ENCODE measurements at regions not wholly inside any gene's neighbourhood (a gene's known extent, or its start where the extent isn't known, plus 50 kb on each side); places are given as distances from the start of the nearest gene placed in this dataset.

DNA sequence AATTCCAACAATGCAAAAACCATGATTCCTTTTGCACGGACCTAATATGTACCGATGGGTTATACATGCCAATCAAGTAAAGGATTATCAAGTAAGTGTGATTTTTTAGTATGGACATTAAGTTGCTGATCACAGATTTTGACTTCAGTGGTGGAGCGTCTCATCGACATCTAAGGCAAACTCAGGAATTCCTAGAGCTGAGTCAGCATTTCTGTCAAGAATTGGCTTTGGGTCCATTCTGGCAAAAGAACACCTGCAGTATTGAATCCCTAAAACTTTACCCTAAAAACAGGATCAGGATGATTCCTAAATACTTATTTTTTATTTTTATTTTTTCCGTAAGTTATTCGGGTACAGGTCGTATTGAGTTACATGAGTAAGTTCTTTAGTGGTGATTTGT lies 83.6 kb downstream of the HPGD start:
- no peak overlapping the region for H3K18ac ChIP-seq (ENCODE audit: low read length)
- H3K4me2 ChIP-seq (ENCODE audit: insufficient read depth, low read length, poor library complexity, severe bottlenecking): no peak overlapping the region
- H4K91ac ChIP-seq (ENCODE audit: low read depth, low read length, poor library complexity): no peak overlapping the region
- WGBS, 2 donors (ENCODE audit: extremely low coverage in 2 of 2, insufficient read length in 2 of 2, insufficient replicate concordance in 1 of 2): no CpG with 5 or more reads among the region's 7 CpGs
- no peaks in the 10 kb centered on the region for H3K79me1 ChIP-seq (ENCODE audit: low read depth, low read length)
- H2BK15ac ChIP-seq (ENCODE audit: low read length): no peak overlapping the region
- no peak overlapping the region for H4K8ac ChIP-seq (ENCODE audit: low read depth, low read length)
- peaks cover 0 to 1% of the 10 kb centered on the region in 2 donors for H3K4me1 ChIP-seq (ENCODE audit: control insufficient read depth in 2 of 2, insufficient read depth in 1 of 2, low read depth in 1 of 2, low read length in 2 of 2)
- H3K23ac ChIP-seq (ENCODE audit: low read depth, low read length, poor library complexity): no peak overlapping the region
- DNase-seq (ENCODE audit: low spot score): no peak
- no peaks in the 10 kb centered on the region for H3K36me3 ChIP-seq (replicated peaks in 1 of 2; ENCODE audit: control insufficient read depth in 2 of 2, insufficient read depth in 2 of 2, low read length in 2 of 2)
- H3K27me3 ChIP-seq (ENCODE audit: control insufficient read depth in 3 of 3, insufficient read depth in 3 of 3, low read depth in 1 of 3, low read length in 3 of 3): no peaks in the 10 kb centered on the region
- H2AFZ ChIP-seq (ENCODE audit: low read length): no peak overlapping the region
- no peaks in the 10 kb centered on the region for H3K9me3 ChIP-seq (replicated peaks in 1 of 2; ENCODE audit: control insufficient read depth in 2 of 2, insufficient read depth in 1 of 2, low read depth in 1 of 2, low read length in 2 of 2)
- no peak overlapping the region for H2BK120ac ChIP-seq (ENCODE audit: low read depth, low read length)
- no peak overlapping the region for H2BK5ac ChIP-seq (ENCODE audit: low read length)
- no peak overlapping the region for H2AK5ac ChIP-seq (ENCODE audit: low read depth, low read length)
- H3K4ac ChIP-seq (ENCODE audit: low read length): no peak overlapping the region
- H3K9ac ChIP-seq (ENCODE audit: low read depth, low read length, poor library complexity): no peak overlapping the region
- no peak overlapping the region for H3K4me3 ChIP-seq (ENCODE audit: low read length in 2 of 2)
- H3K14ac ChIP-seq (ENCODE audit: low read length): no peak overlapping the region
- H3K27ac ChIP-seq (replicated peaks; ENCODE audit: low read length): no peak overlapping the region
- no peak overlapping the region for H2BK12ac ChIP-seq (ENCODE audit: low read length)

DNA sequence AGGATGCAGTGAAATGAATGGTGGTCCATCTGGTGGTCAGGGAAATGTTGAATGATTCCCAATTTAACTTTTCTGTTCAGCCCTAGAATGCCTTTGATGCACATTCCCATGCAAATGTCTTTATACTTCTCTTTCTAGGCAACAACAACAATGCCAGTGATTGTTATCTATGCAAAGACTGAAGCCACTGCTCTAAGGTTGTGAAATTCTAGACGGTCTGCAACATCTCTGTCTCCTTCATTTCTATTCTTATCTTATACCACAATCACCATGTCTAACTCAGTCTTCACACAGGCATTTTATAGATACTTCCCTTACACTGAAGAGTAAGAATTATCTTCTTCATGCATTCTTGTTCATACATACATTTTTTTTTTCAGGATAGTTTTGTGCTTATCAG lies 84.5 kb downstream of the HPGD start:
- H2BK5ac ChIP-seq (ENCODE audit: low read length): no peak overlapping the region
- no CpG with 5 or more reads among the region's 1 CpG for WGBS, 2 donors (ENCODE audit: extremely low coverage in 2 of 2, insufficient read length in 2 of 2, insufficient replicate concordance in 1 of 2)
- no peak overlapping the region for H3K4me2 ChIP-seq (ENCODE audit: insufficient read depth, low read length, poor library complexity, severe bottlenecking)
- H3K18ac ChIP-seq (ENCODE audit: low read length): no peak overlapping the region
- H3K9me3 ChIP-seq (replicated peaks in 1 of 2; ENCODE audit: control insufficient read depth in 2 of 2, insufficient read depth in 1 of 2, low read depth in 1 of 2, low read length in 2 of 2): no peaks in the 10 kb centered on the region
- no peak for DNase-seq (ENCODE audit: low spot score)
- no peak overlapping the region for H3K27ac ChIP-seq (replicated peaks; ENCODE audit: low read length)
- no peak overlapping the region for H2BK12ac ChIP-seq (ENCODE audit: low read length)
- no peaks in the 10 kb centered on the region for H3K79me1 ChIP-seq (ENCODE audit: low read depth, low read length)
- no peak overlapping the region for H2AK5ac ChIP-seq (ENCODE audit: low read depth, low read length)
- H3K36me3 ChIP-seq (replicated peaks in 1 of 2; ENCODE audit: control insufficient read depth in 2 of 2, insufficient read depth in 2 of 2, low read length in 2 of 2): no peaks in the 10 kb centered on the region
- peaks cover 0 to 1% of the 10 kb centered on the region in 2 donors for H3K4me1 ChIP-seq (ENCODE audit: control insufficient read depth in 2 of 2, insufficient read depth in 1 of 2, low read depth in 1 of 2, low read length in 2 of 2)
- no peak overlapping the region for H2AFZ ChIP-seq (ENCODE audit: low read length)
- H3K4ac ChIP-seq (ENCODE audit: low read length): no peak overlapping the region
- H3K23ac ChIP-seq (ENCODE audit: low read depth, low read length, poor library complexity): no peak overlapping the region
- H4K8ac ChIP-seq (ENCODE audit: low read depth, low read length): no peak overlapping the region
- no peak overlapping the region for H2BK15ac ChIP-seq (ENCODE audit: low read length)
- no peaks in the 10 kb centered on the region for H3K27me3 ChIP-seq (ENCODE audit: control insufficient read depth in 3 of 3, insufficient read depth in 3 of 3, low read depth in 1 of 3, low read length in 3 of 3)
- no peak overlapping the region for H3K9ac ChIP-seq (ENCODE audit: low read depth, low read length, poor library complexity)
- H3K4me3 ChIP-seq (ENCODE audit: low read length in 2 of 2): no peak overlapping the region
- H2BK120ac ChIP-seq (ENCODE audit: low read depth, low read length): no peak overlapping the region
- no peak overlapping the region for H4K91ac ChIP-seq (ENCODE audit: low read depth, low read length, poor library complexity)
- H3K14ac ChIP-seq (ENCODE audit: low read length): no peak overlapping the region

DNA sequence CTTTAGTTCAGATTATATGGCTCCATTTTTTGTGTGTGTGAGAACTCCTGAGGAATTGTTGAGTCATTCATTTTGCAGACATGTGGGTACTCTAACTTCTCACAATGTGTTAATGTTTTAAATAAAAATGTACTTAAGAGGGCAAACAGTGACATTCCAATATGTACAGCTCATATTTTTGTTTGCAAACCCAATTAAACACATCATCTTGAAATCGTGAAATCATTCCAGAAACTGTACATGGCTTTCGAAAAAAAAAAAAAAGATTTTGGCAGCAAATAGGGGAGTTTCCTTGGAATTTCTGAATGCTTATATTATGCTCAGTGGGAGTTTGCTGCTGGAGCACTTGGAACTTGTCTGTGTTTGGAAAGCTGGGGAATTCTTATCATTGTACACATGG lies 85.0 kb downstream of the HPGD start:
- Histone ChIP-seq H3K9me3 (replicated peaks in 1 of 2; ENCODE audit: control insufficient read depth in 2 of 2, insufficient read depth in 1 of 2, low read depth in 1 of 2, low read length in 2 of 2) (no peaks in the 10 kb centered on the region), H2AK5ac (ENCODE audit: low read depth, low read length) (no peak overlapping the region), H3K14ac (ENCODE audit: low read length) (no peak overlapping the region), H3K4ac (ENCODE audit: low read length) (no peak overlapping the region), H3K79me1 (ENCODE audit: low read depth, low read length) (no peaks in the 10 kb centered on the region), H3K23ac (ENCODE audit: low read depth, low read length, poor library complexity) (no peak overlapping the region), H2BK15ac (ENCODE audit: low read length) (no peak overlapping the region), H2AFZ (ENCODE audit: low read length) (no peak overlapping the region), H3K27me3 (ENCODE audit: control insufficient read depth in 3 of 3, insufficient read depth in 3 of 3, low read depth in 1 of 3, low read length in 3 of 3) (no peaks in the 10 kb centered on the region), H3K4me1 (ENCODE audit: control insufficient read depth in 2 of 2, insufficient read depth in 1 of 2, low read depth in 1 of 2, low read length in 2 of 2) (peaks cover 0 to 1% of the 10 kb centered on the region in 2 donors), H3K27ac (replicated peaks; ENCODE audit: low read length) (no peak overlapping the region), H3K4me2 (ENCODE audit: insufficient read depth, low read length, poor library complexity, severe bottlenecking) (no peak overlapping the region), H3K4me3 (ENCODE audit: low read length in 2 of 2) (no peak overlapping the region), H4K8ac (ENCODE audit: low read depth, low read length) (no peak overlapping the region), H3K36me3 (replicated peaks in 1 of 2; ENCODE audit: control insufficient read depth in 2 of 2, insufficient read depth in 2 of 2, low read length in 2 of 2) (no peaks in the 10 kb centered on the region), H4K91ac (ENCODE audit: low read depth, low read length, poor library complexity) (no peak overlapping the region), H3K9ac (ENCODE audit: low read depth, low read length, poor library complexity) (no peak overlapping the region), H3K18ac (ENCODE audit: low read length) (no peak overlapping the region), H2BK5ac (ENCODE audit: low read length) (no peak overlapping the region), H2BK120ac (ENCODE audit: low read depth, low read length) (no peak overlapping the region), H2BK12ac (ENCODE audit: low read length) (no peak overlapping the region)
- WGBS, 2 donors (ENCODE audit: extremely low coverage in 2 of 2, insufficient read length in 2 of 2, insufficient replicate concordance in 1 of 2): no CpG with 5 or more reads among the region's 2 CpGs
- no peak for DNase-seq (ENCODE audit: low spot score)

DNA sequence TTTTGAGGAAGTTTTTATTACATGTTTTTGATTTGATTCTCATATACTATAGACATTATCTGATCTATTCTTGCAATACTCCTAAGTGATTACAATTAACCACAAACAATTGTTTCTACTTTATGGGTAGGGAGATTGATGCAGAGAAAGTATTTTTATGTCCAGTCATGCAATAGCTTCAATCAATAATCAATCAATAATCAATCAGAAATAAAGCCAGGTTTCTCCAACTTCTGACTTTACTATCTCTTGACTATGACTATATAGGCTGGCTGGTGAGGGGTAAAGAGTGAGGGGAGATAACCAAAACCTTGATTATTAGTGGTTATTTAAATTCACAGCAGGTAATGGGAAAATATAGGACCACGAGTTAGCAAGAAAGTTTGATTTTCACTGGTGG lies 85.9 kb downstream of the HPGD start:
- Histone ChIP-seq H3K27ac (replicated peaks; ENCODE audit: low read length) (no peak overlapping the region), H3K23ac (ENCODE audit: low read depth, low read length, poor library complexity) (no peak overlapping the region), H3K14ac (ENCODE audit: low read length) (no peak overlapping the region), H3K9ac (ENCODE audit: low read depth, low read length, poor library complexity) (no peak overlapping the region), H3K36me3 (replicated peaks in 1 of 2; ENCODE audit: control insufficient read depth in 2 of 2, insufficient read depth in 2 of 2, low read length in 2 of 2) (no peaks in the 10 kb centered on the region), H3K79me1 (ENCODE audit: low read depth, low read length) (no peaks in the 10 kb centered on the region), H2BK12ac (ENCODE audit: low read length) (no peak overlapping the region), H3K27me3 (ENCODE audit: control insufficient read depth in 3 of 3, insufficient read depth in 3 of 3, low read depth in 1 of 3, low read length in 3 of 3) (no peaks in the 10 kb centered on the region), H3K9me3 (replicated peaks in 1 of 2; ENCODE audit: control insufficient read depth in 2 of 2, insufficient read depth in 1 of 2, low read depth in 1 of 2, low read length in 2 of 2) (no peaks in the 10 kb centered on the region), H3K4me1 (ENCODE audit: control insufficient read depth in 2 of 2, insufficient read depth in 1 of 2, low read depth in 1 of 2, low read length in 2 of 2) (peaks cover 0 to 1% of the 10 kb centered on the region in 2 donors), H2AK5ac (ENCODE audit: low read depth, low read length) (no peak overlapping the region), H3K4me2 (ENCODE audit: insufficient read depth, low read length, poor library complexity, severe bottlenecking) (no peak overlapping the region), H4K8ac (ENCODE audit: low read depth, low read length) (no peak overlapping the region), H3K4me3 (ENCODE audit: low read length in 2 of 2) (no peak overlapping the region), H2BK15ac (ENCODE audit: low read length) (no peak overlapping the region), H3K4ac (ENCODE audit: low read length) (no peak overlapping the region), H3K18ac (ENCODE audit: low read length) (no peak overlapping the region), H2BK5ac (ENCODE audit: low read length) (no peak overlapping the region), H2AFZ (ENCODE audit: low read length) (no peak overlapping the region), H4K91ac (ENCODE audit: low read depth, low read length, poor library complexity) (no peak overlapping the region), H2BK120ac (ENCODE audit: low read depth, low read length) (no peak overlapping the region)
- no peak for DNase-seq (ENCODE audit: low spot score)
- WGBS, 2 donors (ENCODE audit: extremely low coverage in 2 of 2, insufficient read length in 2 of 2, insufficient replicate concordance in 1 of 2): no CpG with 5 or more reads among the region's 1 CpG
